Esophagus muscularis mucosa (tissue), 4 donors: ENCODE measurements at regions not wholly inside any gene's neighbourhood (a gene's known extent, or its start where the extent isn't known, plus 50 kb on each side); places are given as distances from the start of the nearest gene placed in this dataset.

Experiments
- DNase-seq: peaks from one replicate; pipeline ENCODE4 v3.0.0-alpha.2; 2017; ENCODE audit errors: extremely low spot score
- H3K27ac ChIP-seq, 4 donors: fragments of 200-600 bp; sonication (generic); replicated peaks in 1 of 4; 1 replicate in 3 of 4; 2 replicates in 1 of 4; pipeline ENCODE4 v1.5.1; 2016 to 2019; ENCODE audit warnings: mild to moderate bottlenecking in 1 of 4
- H3K27me3 ChIP-seq, 4 donors: fragments of 200-600 bp; sonication (generic); one replicate each; pipeline versions ENCODE4 v1.5.1 to v1.6.0; 2016 to 2019
- H3K36me3 ChIP-seq, 4 donors: fragments of 200-600 bp; sonication (generic); one replicate each; pipeline ENCODE4 v1.5.1; 2016 to 2019
- H3K4me1 ChIP-seq, 4 donors: fragments of 200-600 bp; sonication (generic); one replicate each; pipeline ENCODE4 v1.5.1; 2016 to 2019
- H3K4me3 ChIP-seq, 4 donors: fragments of 200-600 bp; sonication (generic); 1 replicate in 2 of 4; 2 replicates in 2 of 4; pipeline ENCODE4 v1.5.1; 2016 to 2019; ENCODE audit warnings: mild to moderate bottlenecking in 4 of 4, moderate library complexity in 1 of 4
- H3K9me3 ChIP-seq, 4 donors: fragments of 200-600 bp; sonication (generic); 1 replicate in 3 of 4; 2 replicates in 1 of 4; pipeline ENCODE4 v1.5.1; 2016 to 2019
- EP300 ChIP-seq: sonication (generic); formaldehyde crosslinking; IDR thresholded peaks from one replicate; pipeline ENCODE4 v1.6.1; 2017; ENCODE audit warnings: antibody characterized with exemption
- POLR2A ChIP-seq: fragments of 450-650 bp; IDR thresholded peaks from one replicate; pipeline ENCODE4 v1.6.1; 2017; ENCODE audit warnings: antibody characterized with exemption, moderate library complexity, mild to moderate bottlenecking, low read depth
- POLR2AphosphoS5 ChIP-seq, 2 donors: sonication (generic); formaldehyde crosslinking; IDR thresholded peaks; one replicate each; pipeline ENCODE4 v1.6.1; 2017; ENCODE audit warnings: antibody characterized with exemption in 2 of 2
- WGBS: methylation state at CpG from one replicate; pipeline ENCODE4 v1.1.5; 2018; 5-methylcytosine and 5-hydroxymethylcytosine counted together
- intact Hi-C: fragments of 100-400 bp; cut with DNase I; formaldehyde crosslinking; loops from one replicate; pipeline ENCODE4 v1.15.1; 2023
- TF ChIP-seq, protein P1 (sequence below), 3 experiments: fragments of 200-600 bp in 2 of 3; fragments of 450-650 bp in 1 of 3; sonication (generic) in 2 of 3; IDR thresholded peaks; one replicate each; pipeline ENCODE4 v1.5.1; 2017 to 2019; ENCODE audit warnings: antibody characterized with exemption in 3 of 3, mild to moderate bottlenecking in 2 of 3, moderate library complexity in 1 of 3

DNA sequence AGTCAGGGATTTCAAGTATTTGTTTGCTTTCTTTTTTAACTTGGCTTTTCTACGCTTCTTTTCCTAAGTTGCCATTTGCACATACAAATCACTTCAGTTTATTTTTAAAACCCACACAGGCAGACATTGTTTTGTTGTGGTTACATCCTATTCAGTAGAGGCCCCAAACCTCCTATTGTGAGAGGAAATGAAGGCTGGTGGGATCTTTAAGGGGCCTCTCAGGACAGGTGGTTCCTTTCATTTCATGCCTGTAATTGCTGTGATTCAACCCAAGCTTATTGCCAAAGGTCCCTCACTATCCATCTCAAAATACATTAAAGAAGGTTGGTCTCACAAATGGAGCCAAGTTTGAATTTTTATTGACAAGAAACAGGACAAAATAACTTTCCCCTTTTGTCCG is 257.1 kb downstream of the ADAMTS20 start:
- no peaks in the 10 kb centered on the region for H3K9me3 ChIP-seq
- H3K4me1 ChIP-seq = peaks cover 0 to 3% (median 2%) of the 10 kb centered on the region in 4 donors
- H3K27ac ChIP-seq = no peak overlapping the region
- H3K4me3 ChIP-seq = no peak overlapping the region
- intact Hi-C loops = no loop called here
- no peak for DNase-seq
- no peaks in the 10 kb centered on the region for H3K36me3 ChIP-seq
- WGBS = 76% methylated on average over 2 of the region's 2 CpGs
- TF ChIP-seq POLR2A (no peak), POLR2AphosphoS5 (IDR thresholded peaks at IDR 0.05) (no peak), EP300 (no peak)
- TF ChIP-seq, protein P1, sequence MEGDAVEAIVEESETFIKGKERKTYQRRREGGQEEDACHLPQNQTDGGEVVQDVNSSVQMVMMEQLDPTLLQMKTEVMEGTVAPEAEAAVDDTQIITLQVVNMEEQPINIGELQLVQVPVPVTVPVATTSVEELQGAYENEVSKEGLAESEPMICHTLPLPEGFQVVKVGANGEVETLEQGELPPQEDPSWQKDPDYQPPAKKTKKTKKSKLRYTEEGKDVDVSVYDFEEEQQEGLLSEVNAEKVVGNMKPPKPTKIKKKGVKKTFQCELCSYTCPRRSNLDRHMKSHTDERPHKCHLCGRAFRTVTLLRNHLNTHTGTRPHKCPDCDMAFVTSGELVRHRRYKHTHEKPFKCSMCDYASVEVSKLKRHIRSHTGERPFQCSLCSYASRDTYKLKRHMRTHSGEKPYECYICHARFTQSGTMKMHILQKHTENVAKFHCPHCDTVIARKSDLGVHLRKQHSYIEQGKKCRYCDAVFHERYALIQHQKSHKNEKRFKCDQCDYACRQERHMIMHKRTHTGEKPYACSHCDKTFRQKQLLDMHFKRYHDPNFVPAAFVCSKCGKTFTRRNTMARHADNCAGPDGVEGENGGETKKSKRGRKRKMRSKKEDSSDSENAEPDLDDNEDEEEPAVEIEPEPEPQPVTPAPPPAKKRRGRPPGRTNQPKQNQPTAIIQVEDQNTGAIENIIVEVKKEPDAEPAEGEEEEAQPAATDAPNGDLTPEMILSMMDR (IDR thresholded peaks at IDR 0.05) = no peak
- no peaks in the 10 kb centered on the region for H3K27me3 ChIP-seq

- Histone ChIP-seq H3K36me3 (no peaks in the 10 kb centered on the region), H3K4me3 (no peak overlapping the region), H3K27ac (no peak overlapping the region), H3K27me3 (no peaks in the 10 kb centered on the region), H3K9me3 (no peaks in the 10 kb centered on the region), H3K4me1 (peaks cover 0 to 10% (median 9%) of the 10 kb centered on the region in 4 donors)
- 86% methylated on average over 4 of the region's 4 CpGs for WGBS
- intact Hi-C loops = no loop called here
- TF ChIP-seq EP300 (no peak), POLR2AphosphoS5 (IDR thresholded peaks at IDR 0.05) (no peak), POLR2A (no peak)
- TF ChIP-seq, protein P1 (IDR thresholded peaks at IDR 0.05) = no peak
- no peak for DNase-seq
Measured at GRCh38 chr12:43294147-43294546, 257.9 kb downstream of the ADAMTS20 start.

DNA sequence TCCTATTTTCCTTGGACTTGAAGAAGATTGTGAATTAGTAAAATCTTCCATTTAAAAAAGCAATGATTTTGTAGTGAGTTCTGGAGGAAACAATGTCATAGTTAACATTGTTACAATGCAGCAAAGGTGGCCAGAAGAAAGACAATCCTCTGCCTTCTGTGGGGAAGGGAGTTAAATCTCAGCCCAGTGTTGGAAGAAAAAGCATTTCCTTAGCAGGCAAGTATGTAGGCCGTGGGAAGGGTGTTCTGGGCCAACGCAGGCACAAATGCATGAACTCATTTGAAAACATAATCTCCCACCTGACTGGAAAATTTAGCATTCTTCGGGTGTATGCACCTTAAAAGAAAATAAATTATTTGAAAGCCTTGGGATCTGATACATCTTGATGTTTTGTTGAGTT is 258.6 kb downstream of the ADAMTS20 start:
- TF ChIP-seq EP300 (no peak), POLR2A (no peak), POLR2AphosphoS5 (IDR thresholded peaks at IDR 0.05) (no peak)
- TF ChIP-seq, protein P1 (IDR thresholded peaks at IDR 0.05) = no peak
- intact Hi-C loops = no loop called here
- Histone ChIP-seq H3K27ac (no peak overlapping the region), H3K4me1 (peaks cover 0 to 18% (median 16%) of the 10 kb centered on the region in 4 donors), H3K4me3 (no peak overlapping the region), H3K9me3 (no peaks in the 10 kb centered on the region), H3K36me3 (no peaks in the 10 kb centered on the region), H3K27me3 (no peaks in the 10 kb centered on the region)
- 70% methylated on average over 3 of the region's 3 CpGs for WGBS
- DNase-seq = no peak

GRCh38 chr12:43292699-43293098 is 259.3 kb downstream of the ADAMTS20 start:
- Histone ChIP-seq H3K27ac (no peak overlapping the region), H3K4me3 (no peak overlapping the region), H3K36me3 (no peaks in the 10 kb centered on the region), H3K4me1 (peaks cover 0 to 20% (median 19%) of the 10 kb centered on the region in 4 donors), H3K9me3 (no peaks in the 10 kb centered on the region), H3K27me3 (no peaks in the 10 kb centered on the region)
- 51% methylated on average over 2 of the region's 2 CpGs for WGBS
- no peak for DNase-seq
- intact Hi-C loops = no loop called here
- TF ChIP-seq EP300 (no peak), POLR2AphosphoS5 (IDR thresholded peaks at IDR 0.05) (no peak), POLR2A (no peak)
- TF ChIP-seq, protein P1 (IDR thresholded peaks at IDR 0.05) = no peak

DNA sequence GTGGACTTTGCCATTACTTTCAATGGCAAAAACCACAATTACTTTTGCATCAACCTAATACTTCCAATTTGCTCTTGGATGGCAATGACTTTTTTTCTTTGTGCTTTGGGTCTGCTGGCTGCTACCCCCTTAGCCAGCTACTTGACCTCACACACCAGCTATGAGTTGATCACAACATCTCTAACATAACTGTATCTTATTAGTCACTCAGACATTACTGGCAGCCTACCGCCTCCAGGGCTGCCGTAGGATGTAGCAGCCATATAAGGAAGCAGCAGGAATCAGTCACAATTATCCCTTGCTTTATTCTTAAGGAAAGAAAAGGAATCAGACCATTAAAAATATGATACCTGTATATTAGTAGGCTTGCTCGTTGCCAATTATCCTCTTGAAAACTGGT is 260.5 kb downstream of the ADAMTS20 start:
- no peak overlapping the region for H3K4me3 ChIP-seq
- H3K36me3 ChIP-seq = no peaks in the 10 kb centered on the region
- H3K27ac ChIP-seq = no peak overlapping the region
- 76% methylated on average over 3 of the region's 3 CpGs for WGBS
- intact Hi-C loops = no loop called here
- DNase-seq = no peak
- TF ChIP-seq EP300 (no peak), POLR2A (no peak), POLR2AphosphoS5 (IDR thresholded peaks at IDR 0.05) (no peak)
- TF ChIP-seq, protein P1 (IDR thresholded peaks at IDR 0.05) = no peak
- no peaks in the 10 kb centered on the region for H3K27me3 ChIP-seq
- H3K4me1 ChIP-seq = peaks cover 0 to 27% (median 21%) of the 10 kb centered on the region in 4 donors
- H3K9me3 ChIP-seq = no peaks in the 10 kb centered on the region
